Activated CD4-positive, alpha-beta T cell treated with anti-CD3 and anti-CD28 coated beads for 48 hours (primary cell): ENCODE measurements at regions not wholly inside any gene's neighbourhood (a gene's known extent, or its start where the extent isn't known, plus 50 kb on each side); places are given as distances from the start of the nearest gene placed in this dataset.

Source experiments
- DNase-seq: peaks from one replicate; pipeline ENCODE4 v3.0.0-alpha.2; 2020

GRCh38 chr9:73470766-73471165 lies 319.1 kb downstream of the ANXA1 start:
- no peak for DNase-seq

DNA sequence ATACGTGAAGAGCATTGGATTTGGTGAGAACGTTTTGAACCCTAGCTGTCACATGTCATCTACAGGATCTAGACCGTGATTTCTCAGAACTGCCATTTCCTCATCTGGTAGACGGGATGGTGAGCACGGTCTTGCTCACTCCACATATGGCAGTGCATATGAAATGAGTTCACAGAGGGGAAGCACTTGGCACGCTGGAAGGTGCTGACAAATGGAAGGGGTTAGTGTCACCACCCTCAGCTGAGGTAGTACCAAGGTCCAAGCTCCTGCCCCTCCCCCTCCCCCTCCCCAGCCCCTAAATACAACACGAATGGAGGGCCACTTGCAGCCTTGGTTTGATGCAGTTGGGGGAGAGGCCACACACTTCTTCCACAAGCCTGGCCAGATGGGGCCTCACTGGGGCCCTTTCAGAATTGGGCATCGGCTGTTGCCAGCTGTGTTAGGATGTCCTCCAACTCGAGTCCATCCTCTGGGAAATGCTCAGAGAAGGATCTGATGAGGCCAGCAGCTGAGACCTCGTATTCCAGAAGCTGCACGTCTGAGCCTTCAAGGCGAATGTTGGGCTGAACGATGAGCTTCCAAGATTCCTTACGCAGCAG lies 322.4 kb downstream of the ANXA1 start:
- no peak for DNase-seq

DNA sequence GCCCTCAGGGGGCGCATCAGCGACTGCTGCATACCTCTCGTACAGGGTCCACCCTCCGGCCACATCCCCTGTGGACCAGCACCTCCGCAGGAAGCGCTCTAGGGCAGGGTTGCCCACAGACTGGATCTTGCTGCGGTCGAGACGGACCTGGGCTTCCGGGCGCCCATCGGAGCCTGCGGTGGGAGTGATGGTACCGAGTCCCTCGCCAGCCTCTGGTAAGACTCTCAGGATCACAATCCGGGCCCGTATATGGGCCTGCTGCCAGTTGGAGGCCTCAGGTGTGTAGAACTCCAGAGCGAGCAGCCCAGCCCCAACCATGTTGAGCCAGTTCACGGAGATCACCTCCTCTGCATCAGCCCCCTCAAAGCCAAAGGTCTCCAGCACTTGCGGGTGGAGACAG lies 323.0 kb downstream of the ANXA1 start:
- no peak for DNase-seq

- DNase-seq: no peak
These were observed 343.2 kb downstream of the ANXA1 start for GRCh38 chr9:73494894-73495293.

DNA sequence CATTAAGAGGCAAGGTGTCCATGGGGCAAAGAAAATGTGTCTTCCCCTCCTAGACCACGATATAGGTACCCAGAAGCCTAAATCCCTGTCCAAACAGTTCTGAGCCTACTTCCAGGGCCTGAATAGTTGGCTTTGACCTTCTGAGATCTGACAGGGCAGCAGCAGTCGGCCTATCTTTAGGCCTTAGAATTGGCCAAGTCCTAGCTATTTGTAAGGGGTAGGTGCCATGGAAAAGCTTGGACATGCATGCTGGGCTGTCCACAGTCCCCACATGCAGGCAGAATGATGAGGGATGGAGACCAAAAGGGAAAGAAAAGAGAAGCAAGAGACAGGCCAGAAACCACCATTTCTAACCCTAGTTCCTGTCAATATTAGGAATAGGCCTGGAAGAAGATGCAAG lies 346.1 kb downstream of the ANXA1 start:
- DNase-seq: no peak

DNA sequence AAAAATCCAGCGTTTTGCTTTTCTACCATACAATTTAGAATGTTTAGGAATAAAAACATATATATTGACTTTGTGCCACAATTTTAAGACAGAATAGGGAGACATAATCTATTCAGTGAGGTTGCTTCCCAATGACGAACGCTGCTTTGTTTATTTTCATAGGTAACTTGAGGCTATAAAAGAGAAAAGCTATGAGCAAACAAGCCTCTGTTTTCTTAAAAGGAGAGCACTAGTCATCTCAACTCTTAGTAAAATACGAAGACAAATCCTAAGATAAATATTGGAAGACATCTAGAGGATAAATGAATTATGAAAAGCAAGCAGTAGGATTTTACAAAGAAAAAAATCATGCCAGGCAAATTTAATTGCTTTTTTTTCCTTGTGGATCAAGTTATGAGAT lies 363.6 kb downstream of the ANXA1 start:
- no peak for DNase-seq

GRCh38 chr9:73523391-73523790 lies 371.7 kb downstream of the ANXA1 start:
- DNase-seq: no peak

DNA sequence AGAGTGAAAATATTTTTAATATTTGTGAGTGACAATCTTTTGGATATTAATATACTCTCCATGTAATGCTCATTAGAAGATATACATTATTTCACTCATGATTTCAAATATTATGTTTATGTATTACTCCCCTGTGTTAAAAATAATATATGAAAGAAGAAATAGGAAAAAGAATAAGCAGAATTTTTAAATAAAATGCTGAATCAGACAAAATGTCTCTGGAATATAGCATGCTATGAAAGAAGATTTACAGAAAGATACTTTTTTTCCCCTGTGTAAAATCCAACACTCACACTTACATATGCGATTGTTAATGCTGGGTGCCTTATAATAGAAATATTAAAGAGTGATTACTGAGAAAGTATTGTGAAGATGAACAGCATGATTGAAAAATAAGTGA lies 373.7 kb downstream of the ANXA1 start:
- DNase-seq: no peak

GRCh38 chr9:73527521-73527920 lies 375.9 kb downstream of the ANXA1 start:
- DNase-seq: no peak

GRCh38 chr9:73528926-73529325 lies 377.3 kb downstream of the ANXA1 start:
- DNase-seq: no peak

DNA sequence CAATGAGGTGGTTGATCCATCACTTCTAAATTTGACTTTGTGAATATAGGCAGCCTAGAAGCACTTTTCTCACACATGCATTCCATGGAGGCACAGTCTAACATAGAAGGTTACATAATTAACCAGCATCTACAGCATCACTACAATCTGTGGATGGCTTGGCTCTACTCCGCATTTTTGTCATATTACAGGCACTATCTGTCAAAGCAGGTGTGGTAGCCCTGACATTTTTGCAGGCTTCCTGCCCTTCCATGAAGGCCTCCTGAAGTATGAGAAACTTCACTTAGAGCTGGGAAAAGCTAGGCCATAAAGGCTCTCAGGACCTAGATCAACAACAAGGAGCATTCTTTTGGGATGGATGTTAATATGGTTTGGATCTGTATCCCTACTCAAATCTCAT lies 378.0 kb downstream of the ANXA1 start:
- no peak for DNase-seq

- DNase-seq: no peak
These were observed 379.4 kb downstream of the ANXA1 start for GRCh38 chr9:73531051-73531532.

GRCh38 chr9:73531658-73532057 lies 380.0 kb downstream of the ANXA1 start:
- no peak for DNase-seq

DNA sequence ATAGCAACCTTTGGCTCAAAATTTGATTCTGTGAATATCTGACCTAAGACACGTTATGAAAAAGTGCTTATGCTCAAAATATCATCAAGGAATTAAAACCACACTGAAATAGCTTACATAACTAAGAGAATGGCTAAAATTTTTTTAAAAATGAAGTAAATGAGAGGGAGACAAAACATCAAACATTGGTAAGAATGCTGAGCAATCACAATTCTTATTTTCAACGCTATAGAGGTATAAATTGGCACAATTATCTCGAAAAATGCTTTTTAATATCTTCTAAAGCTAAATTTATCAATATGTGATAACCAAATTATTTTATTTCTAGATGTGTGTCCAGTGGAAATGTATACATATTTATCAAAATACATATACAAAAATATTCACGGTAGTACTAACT lies 381.3 kb downstream of the ANXA1 start:
- DNase-seq: no peak

DNA sequence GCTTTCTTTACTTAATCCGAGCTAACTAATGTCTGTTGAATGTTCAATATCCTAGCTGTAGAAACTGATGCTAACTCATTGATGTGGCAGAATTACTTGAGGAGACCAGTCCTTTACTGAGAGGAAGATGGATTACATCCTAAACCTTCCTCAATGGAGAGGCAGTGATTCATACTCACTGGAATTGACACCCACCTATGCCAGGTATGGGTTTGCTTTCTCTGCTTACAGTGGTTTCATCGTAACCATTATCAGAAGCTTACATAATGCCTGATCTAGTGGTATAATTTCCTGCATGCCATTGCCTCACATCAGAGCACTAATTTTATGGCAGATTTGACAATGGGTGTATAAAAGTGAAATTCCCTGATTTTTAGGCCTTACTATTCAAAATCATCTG lies 384.7 kb downstream of the ANXA1 start:
- DNase-seq: no peak

DNA sequence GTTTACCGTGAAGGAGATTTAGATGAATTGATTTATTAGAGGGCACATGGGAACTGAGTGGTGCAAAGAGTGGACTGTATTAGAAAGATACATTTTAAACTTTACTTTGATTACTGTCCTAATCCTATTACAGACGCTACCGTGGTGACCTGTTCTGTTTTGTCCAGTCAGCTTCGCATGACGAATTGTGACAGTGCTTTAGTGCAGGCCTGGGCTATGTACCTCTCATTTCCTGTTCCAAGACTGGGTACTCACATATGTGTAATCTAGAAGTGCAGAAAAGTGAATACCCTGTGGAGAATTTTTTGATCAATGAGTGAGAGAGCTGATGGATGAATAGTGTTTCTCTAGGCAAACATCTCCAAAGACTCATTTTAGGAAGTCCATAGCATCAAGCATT lies 385.9 kb downstream of the ANXA1 start:
- no peak for DNase-seq

DNA sequence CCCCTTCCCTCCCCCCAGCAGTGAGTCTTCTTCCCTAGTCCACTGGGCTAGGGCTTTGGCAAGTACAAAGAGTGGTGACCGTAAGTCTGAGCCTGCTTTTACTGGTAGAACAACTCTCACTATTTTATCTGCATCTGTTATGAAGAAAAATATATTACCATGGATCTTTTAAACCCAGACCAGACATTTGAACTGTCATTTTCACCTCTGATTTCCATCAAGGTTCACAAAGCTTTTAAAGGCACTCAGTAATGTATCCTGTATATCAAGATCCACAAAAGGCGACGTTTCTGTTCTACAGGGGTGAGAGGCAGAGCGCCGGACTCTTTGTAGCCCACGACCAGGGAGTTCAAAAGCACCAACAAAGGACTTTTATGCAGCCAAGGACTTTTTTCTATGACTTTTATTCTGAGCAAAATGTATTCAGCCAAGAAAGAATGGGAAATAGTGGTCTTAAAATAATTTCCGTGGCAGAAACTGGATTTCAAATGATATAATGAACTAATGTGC lies 388.3 kb downstream of the ANXA1 start:
- no peak for DNase-seq

GRCh38 chr9:73541923-73542322 lies 390.3 kb downstream of the ANXA1 start:
- DNase-seq: no peak

DNA sequence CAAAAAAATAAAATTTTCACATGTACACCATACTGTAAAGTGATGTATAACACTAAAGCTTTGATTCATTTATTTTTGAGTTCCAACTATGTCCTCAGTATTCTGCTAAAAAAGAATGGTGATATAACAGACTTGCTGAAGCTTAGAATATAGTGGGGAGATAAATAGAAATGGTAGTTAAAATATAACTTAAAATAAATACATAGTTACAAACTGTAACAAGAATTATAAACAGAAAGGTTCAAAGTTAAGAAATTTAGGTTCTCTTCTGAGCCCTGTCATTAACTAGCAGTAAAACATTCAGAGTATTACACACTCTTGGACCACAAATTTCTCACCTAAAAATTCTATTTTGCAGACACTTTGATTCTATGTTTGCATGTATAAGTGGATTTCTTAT lies 392.1 kb downstream of the ANXA1 start:
- DNase-seq: no peak

DNA sequence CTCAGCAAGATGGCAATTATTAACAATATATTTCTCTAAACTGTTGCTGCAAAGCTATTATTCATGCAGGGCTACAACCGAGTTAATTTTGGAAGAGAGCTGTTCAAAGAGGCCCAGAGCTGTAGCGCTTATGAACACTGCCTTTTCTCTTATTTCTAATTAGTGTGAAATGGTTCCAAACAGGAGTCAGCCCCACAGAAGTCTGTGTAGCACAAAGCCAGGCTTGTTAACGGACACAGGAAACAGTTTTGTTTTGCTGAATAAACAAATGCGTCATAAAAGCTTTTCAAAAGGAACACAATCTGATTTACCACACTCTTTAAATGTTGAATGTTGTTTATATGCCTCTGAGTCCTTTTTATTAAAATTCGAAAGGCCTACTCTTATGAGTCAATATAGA lies 396.5 kb downstream of the ANXA1 start:
- no peak for DNase-seq

- no peak for DNase-seq
These were observed 398.3 kb downstream of the ANXA1 start for GRCh38 chr9:73549991-73550390.

GRCh38 chr9:73553295-73553694 lies 401.6 kb downstream of the ANXA1 start:
- DNase-seq: no peak

GRCh38 chr9:73558471-73558870 lies 406.8 kb downstream of the ANXA1 start:
- no peak for DNase-seq

GRCh38 chr9:73565026-73565425 lies 413.4 kb downstream of the ANXA1 start:
- no peak for DNase-seq

DNA sequence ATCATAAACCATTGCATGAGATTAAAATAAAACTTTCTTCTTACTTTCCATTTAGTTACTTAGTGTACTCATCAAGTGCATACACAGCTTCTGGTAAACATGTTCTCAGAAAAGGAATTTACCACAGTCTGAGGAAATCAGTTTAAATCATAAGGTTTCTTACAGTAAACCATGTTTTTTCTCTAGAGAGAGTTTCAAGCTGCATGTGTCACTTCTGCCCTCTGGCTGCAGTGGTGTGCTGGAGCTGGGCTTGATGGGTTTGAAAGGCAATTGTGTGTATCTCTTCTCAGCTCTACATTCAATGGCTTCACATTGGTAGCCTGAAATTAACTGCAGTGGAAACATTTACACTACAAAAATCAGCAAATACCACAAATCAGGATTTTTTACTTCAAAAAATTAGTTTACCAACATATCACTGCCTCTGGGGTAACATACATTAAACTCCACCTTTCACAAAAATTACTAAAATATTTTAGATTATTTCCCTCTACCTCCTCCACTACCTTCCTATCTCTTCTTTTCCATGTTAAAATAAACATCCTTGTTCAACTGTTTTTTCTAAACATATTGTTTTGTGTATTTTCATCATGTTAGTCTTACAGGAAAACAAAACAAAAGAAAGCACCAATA lies 414.3 kb downstream of the ANXA1 start:
- no peak for DNase-seq
